ENCODE measurements at regions not wholly inside any gene's neighbourhood (a gene's known extent, or its start where the extent isn't known, plus 50 kb on each side); places are given as distances from the start of the nearest gene placed in this dataset.

DNA sequence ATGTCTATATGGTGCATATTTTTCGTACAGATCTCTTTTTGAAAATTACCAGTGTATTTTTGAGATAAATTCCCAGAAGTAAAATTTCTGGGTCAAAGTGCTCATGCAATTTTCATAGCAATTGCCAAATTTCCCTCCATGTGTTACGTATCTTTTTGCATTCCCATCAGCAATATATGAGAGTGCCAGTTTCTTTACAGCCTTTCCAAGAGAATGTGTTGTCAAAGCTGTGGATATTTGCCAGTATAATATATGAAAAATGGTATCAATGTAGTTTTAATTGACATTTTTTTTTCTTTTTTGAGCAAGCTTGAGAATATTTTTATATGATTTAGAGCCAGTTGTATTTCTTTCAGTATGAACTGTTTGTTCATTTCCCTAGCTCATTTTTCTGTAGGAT is 399.0 kb upstream of the KLF12 start:
- no peaks in the 10 kb centered on the region for H3K9me3 ChIP-seq
- no peak overlapping the region for H3K4me3 ChIP-seq
- no peaks in the 10 kb centered on the region for H3K27me3 ChIP-seq
- DNase-seq (ENCODE audit: extremely low spot score in 2 of 2), result no peak
- H3K36me3 ChIP-seq, result no peaks in the 10 kb centered on the region
- H3K4me1 ChIP-seq, result no peaks in the 10 kb centered on the region
- TF ChIP-seq CTCF (IDR thresholded peaks at IDR 0.05), result no peak
- H3K27ac ChIP-seq, result no peak overlapping the region
- intact Hi-C loops (cut with DNase I), result no loop called here

- intact Hi-C loops (cut with DNase I), result no loop called here
- Histone ChIP-seq H3K4me3 (no peak overlapping the region), H3K4me1 (no peaks in the 10 kb centered on the region), H3K27me3 (no peaks in the 10 kb centered on the region), H3K36me3 (no peaks in the 10 kb centered on the region), H3K27ac (no peak overlapping the region), H3K9me3 (no peaks in the 10 kb centered on the region)
- TF ChIP-seq CTCF (IDR thresholded peaks at IDR 0.05), result no peak
- TF ChIP-seq POLR2A (IDR thresholded peaks at IDR 0.05), result no peak
- TF ChIP-seq POLR2AphosphoS5 (IDR thresholded peaks at IDR 0.05; ENCODE audit: insufficient read depth in 1 of 2, low read depth in 1 of 2), result no peak
- DNase-seq (ENCODE audit: extremely low spot score in 2 of 2), result no peak
These were observed 395.8 kb upstream of the KLF12 start for GRCh38 chr13:74530011-74530410.

- Histone ChIP-seq H3K4me3 (no peak overlapping the region), H3K27ac (no peak overlapping the region), H3K27me3 (no peaks in the 10 kb centered on the region), H3K36me3 (no peaks in the 10 kb centered on the region), H3K4me1 (no peaks in the 10 kb centered on the region), H3K9me3 (no peaks in the 10 kb centered on the region)
- no peak for TF ChIP-seq POLR2AphosphoS5 (IDR thresholded peaks at IDR 0.05; ENCODE audit: insufficient read depth in 1 of 2, low read depth in 1 of 2)
- no peak for TF ChIP-seq POLR2A (IDR thresholded peaks at IDR 0.05)
- no peak for TF ChIP-seq CTCF (IDR thresholded peaks at IDR 0.05)
- intact Hi-C loops (cut with DNase I), result no loop called here
- DNase-seq (ENCODE audit: extremely low spot score in 2 of 2), result no peak
These were observed 394.7 kb upstream of the KLF12 start for GRCh38 chr13:74528734-74529513.

GRCh38 chr13:74523057-74523456 is 388.9 kb upstream of the KLF12 start:
- H3K9me3 ChIP-seq, result no peaks in the 10 kb centered on the region
- H3K36me3 ChIP-seq, result no peaks in the 10 kb centered on the region
- intact Hi-C loops (cut with DNase I), result no loop called here
- no peaks in the 10 kb centered on the region for H3K4me1 ChIP-seq
- no peak for DNase-seq (ENCODE audit: extremely low spot score in 2 of 2)
- no peak overlapping the region for H3K27ac ChIP-seq
- H3K27me3 ChIP-seq, result no peaks in the 10 kb centered on the region
- H3K4me3 ChIP-seq, result no peak overlapping the region
- TF ChIP-seq POLR2AphosphoS5 (IDR thresholded peaks at IDR 0.05; ENCODE audit: insufficient read depth in 1 of 2, low read depth in 1 of 2) (no peak), POLR2A (IDR thresholded peaks at IDR 0.05) (no peak), CTCF (IDR thresholded peaks at IDR 0.05) (no peak)

- no peak overlapping the region for H3K4me3 ChIP-seq
- DNase-seq (ENCODE audit: extremely low spot score in 2 of 2), result no peak
- H3K36me3 ChIP-seq, result no peaks in the 10 kb centered on the region
- intact Hi-C loops (cut with DNase I), result no loop called here
- TF ChIP-seq POLR2A (IDR thresholded peaks at IDR 0.05) (no peak), POLR2AphosphoS5 (IDR thresholded peaks at IDR 0.05; ENCODE audit: insufficient read depth in 1 of 2, low read depth in 1 of 2) (no peak), CTCF (IDR thresholded peaks at IDR 0.05) (no peak)
- no peaks in the 10 kb centered on the region for H3K27me3 ChIP-seq
- no peaks in the 10 kb centered on the region for H3K4me1 ChIP-seq
- no peak overlapping the region for H3K27ac ChIP-seq
- H3K9me3 ChIP-seq, result no peaks in the 10 kb centered on the region
These were observed 377.3 kb upstream of the KLF12 start for GRCh38 chr13:74511523-74511922.
